ENCODE measurements at regions not wholly inside any gene's neighbourhood (a gene's known extent, or its start where the extent isn't known, plus 50 kb on each side); places are given as distances from the start of the nearest gene placed in this dataset.

DNA sequence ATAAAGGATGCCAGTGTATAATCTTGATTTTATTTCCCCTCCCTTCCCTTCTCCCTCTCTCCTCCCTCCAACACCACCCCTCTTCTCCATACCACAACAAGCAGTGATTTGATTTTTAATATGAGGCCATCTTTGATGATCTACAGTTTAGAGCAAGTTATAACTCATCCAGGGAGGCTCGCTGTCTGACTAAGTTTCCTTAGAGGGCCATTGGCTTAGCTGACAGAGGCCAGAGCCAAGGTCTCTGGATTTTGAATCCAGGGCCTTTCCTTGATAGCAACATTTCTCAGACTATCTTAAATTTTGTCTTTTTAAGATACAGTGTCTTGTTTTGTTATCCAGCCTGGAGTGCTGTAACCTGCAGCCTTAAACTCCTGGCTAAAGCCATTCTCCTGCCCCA lies 431.0 kb upstream of the USP24 start:
- H3K4me1 ChIP-seq (ENCODE audit: control insufficient read depth, insufficient read depth, low read length, poor library complexity, severe bottlenecking), result no peaks in the 10 kb centered on the region
- no peak for DNase-seq
- no peaks in the 10 kb centered on the region for H3K27me3 ChIP-seq (replicated peaks; ENCODE audit: control insufficient read depth, insufficient read depth, low read length, poor library complexity, severe bottlenecking)
- H3K36me3 ChIP-seq (ENCODE audit: control insufficient read depth, insufficient read depth, low read length), result no peaks in the 10 kb centered on the region
- no peaks in the 10 kb centered on the region for H3K9me3 ChIP-seq (ENCODE audit: control insufficient read depth, low read length)
- H3K4me3 ChIP-seq (ENCODE audit: insufficient read depth, low read depth, low read length, poor library complexity, severe bottlenecking), result no peak overlapping the region
- no peak overlapping the region for H3K27ac ChIP-seq (ENCODE audit: insufficient read depth, low read length, poor library complexity, severe bottlenecking)

DNA sequence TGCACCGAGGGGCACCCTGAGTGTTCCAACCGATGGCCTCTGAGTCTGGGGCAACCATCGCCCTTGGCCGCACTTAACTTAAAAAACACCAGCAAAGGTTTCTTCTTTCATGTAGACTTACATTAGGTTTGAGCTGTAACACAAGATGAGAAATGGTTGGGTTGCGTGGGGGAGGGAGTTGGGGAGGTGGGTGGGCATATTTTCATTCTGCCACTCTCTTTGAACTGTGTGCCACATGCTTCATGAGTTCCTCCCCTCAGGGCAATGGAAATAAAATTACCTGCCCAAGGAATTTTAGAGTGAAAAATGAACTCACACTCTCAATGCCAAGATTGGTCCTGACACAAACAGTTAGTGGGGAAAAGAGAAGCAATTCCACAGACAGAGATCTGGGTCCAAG lies 430.1 kb upstream of the USP24 start:
- Histone ChIP-seq H3K9me3 (ENCODE audit: control insufficient read depth, low read length) (no peaks in the 10 kb centered on the region), H3K36me3 (ENCODE audit: control insufficient read depth, insufficient read depth, low read length) (no peaks in the 10 kb centered on the region), H3K4me1 (ENCODE audit: control insufficient read depth, insufficient read depth, low read length, poor library complexity, severe bottlenecking) (no peaks in the 10 kb centered on the region), H3K27me3 (replicated peaks; ENCODE audit: control insufficient read depth, insufficient read depth, low read length, poor library complexity, severe bottlenecking) (no peaks in the 10 kb centered on the region), H3K4me3 (ENCODE audit: insufficient read depth, low read depth, low read length, poor library complexity, severe bottlenecking) (no peak overlapping the region), H3K27ac (ENCODE audit: insufficient read depth, low read length, poor library complexity, severe bottlenecking) (no peak overlapping the region)
- no peak for DNase-seq

DNA sequence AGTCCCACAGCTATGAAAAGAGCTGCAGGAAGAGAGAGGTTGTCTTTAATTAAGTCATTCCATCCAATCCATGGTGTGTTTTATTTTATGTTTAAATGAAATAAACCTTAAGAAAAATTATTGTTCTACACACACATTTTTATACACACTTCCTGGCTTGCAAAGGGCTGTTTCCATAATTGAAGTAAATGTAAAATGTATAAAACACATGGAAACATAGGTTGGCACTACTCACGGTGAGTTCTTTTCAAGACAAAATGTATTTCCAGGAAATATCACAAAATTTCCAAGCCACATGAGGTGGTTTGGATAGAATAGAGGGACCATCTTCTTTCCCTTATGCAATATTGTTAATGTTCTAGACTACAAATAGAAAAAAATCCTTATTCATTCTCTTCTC lies 426.8 kb upstream of the USP24 start:
- Histone ChIP-seq H3K27ac (ENCODE audit: insufficient read depth, low read length, poor library complexity, severe bottlenecking) (no peak overlapping the region), H3K4me1 (ENCODE audit: control insufficient read depth, insufficient read depth, low read length, poor library complexity, severe bottlenecking) (no peaks in the 10 kb centered on the region), H3K36me3 (ENCODE audit: control insufficient read depth, insufficient read depth, low read length) (no peaks in the 10 kb centered on the region), H3K27me3 (replicated peaks; ENCODE audit: control insufficient read depth, insufficient read depth, low read length, poor library complexity, severe bottlenecking) (no peaks in the 10 kb centered on the region), H3K9me3 (ENCODE audit: control insufficient read depth, low read length) (no peaks in the 10 kb centered on the region), H3K4me3 (ENCODE audit: insufficient read depth, low read depth, low read length, poor library complexity, severe bottlenecking) (no peak overlapping the region)
- no peak for DNase-seq

DNA sequence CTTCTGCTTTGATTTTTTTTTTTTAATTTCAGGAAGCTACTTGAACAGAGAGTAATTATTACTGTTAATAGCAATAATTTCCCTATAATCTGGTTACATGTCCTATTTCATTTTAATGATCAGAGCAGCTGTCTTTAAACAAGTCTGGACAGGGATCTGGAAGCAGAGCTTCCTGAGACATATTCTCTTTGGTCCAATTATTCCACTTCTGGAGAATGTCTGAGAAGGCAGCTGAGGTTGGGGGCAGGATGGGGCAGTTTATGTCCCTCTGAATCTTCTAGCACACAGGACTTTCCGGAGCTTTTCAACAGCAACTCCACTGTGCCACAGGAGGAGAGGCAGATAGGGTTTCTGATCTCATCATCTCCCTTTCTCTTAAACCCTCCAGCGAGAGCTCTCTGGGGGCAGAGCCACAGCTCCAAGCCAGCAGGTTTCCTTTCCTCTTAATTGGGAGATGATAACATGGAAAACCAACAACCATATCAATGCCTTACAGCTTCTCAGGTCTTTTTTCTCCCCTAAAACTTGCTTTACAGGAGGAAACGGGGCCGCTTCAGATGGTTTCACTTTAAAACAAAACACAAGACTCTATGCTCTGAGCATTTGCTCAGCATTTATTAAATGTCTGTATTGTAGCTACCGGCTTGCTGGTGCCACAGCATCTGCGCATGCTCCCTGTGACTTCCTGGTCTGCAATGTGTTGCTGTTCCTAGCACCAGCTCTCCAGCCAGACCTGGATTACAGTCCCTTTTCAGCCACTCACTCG lies 425.7 kb upstream of the USP24 start:
- no peak for DNase-seq
- Histone ChIP-seq H3K4me3 (ENCODE audit: insufficient read depth, low read depth, low read length, poor library complexity, severe bottlenecking) (no peak overlapping the region), H3K27ac (ENCODE audit: insufficient read depth, low read length, poor library complexity, severe bottlenecking) (no peak overlapping the region)

DNA sequence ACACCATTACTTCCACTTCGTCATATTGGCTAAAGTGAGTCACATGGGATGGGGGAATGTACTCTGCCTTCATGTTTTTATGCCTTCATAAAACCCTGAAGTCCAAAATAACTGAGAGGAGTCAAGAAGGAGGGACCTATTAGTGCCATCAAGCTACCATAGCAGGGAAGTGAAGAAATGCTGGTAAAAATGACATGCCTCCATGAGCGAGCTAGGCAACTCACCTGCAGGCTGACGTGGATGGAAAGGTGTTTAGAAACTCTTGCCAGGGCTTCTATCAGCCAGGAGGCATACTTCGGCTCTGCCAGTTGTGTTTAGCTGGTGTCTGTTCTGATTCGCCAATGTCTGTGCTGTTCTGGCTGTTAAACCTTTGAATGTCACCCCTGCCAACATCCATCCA lies 424.4 kb upstream of the USP24 start:
- Histone ChIP-seq H3K27me3 (replicated peaks; ENCODE audit: control insufficient read depth, insufficient read depth, low read length, poor library complexity, severe bottlenecking) (no peaks in the 10 kb centered on the region), H3K9me3 (ENCODE audit: control insufficient read depth, low read length) (no peaks in the 10 kb centered on the region), H3K4me3 (ENCODE audit: insufficient read depth, low read depth, low read length, poor library complexity, severe bottlenecking) (no peak overlapping the region), H3K4me1 (ENCODE audit: control insufficient read depth, insufficient read depth, low read length, poor library complexity, severe bottlenecking) (no peaks in the 10 kb centered on the region), H3K27ac (ENCODE audit: insufficient read depth, low read length, poor library complexity, severe bottlenecking) (no peak overlapping the region), H3K36me3 (ENCODE audit: control insufficient read depth, insufficient read depth, low read length) (no peaks in the 10 kb centered on the region)
- DNase-seq, result no peak

More for the DNA sequence above, 425.7 kb upstream of the USP24 start:
- no peaks in the 10 kb centered on the region for H3K27me3 ChIP-seq (replicated peaks; ENCODE audit: control insufficient read depth, insufficient read depth, low read length, poor library complexity, severe bottlenecking)
- H3K36me3 ChIP-seq (ENCODE audit: control insufficient read depth, insufficient read depth, low read length), result no peaks in the 10 kb centered on the region
- H3K9me3 ChIP-seq (ENCODE audit: control insufficient read depth, low read length), result no peaks in the 10 kb centered on the region
- H3K4me1 ChIP-seq (ENCODE audit: control insufficient read depth, insufficient read depth, low read length, poor library complexity, severe bottlenecking), result no peaks in the 10 kb centered on the region

DNA sequence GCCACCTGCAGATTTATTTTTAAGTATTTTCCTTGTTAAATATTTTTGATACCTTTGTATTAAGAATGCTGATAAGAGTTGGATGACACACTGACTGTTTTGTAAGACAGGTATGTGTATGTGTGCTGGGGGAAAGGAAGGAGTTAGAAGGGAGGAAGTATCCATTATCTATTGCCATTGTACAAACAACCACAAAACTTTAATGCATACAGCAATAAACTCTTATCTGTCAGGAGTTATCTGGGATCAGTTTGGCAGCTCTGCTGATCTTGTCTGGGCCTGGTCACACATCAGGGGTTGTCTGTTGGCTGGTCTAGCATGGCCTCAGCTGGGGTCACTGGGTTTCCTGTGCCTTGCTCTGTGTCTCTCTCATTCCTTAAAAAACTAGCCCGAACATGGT lies 423.9 kb upstream of the USP24 start:
- no peaks in the 10 kb centered on the region for H3K36me3 ChIP-seq (ENCODE audit: control insufficient read depth, insufficient read depth, low read length)
- no peaks in the 10 kb centered on the region for H3K27me3 ChIP-seq (replicated peaks; ENCODE audit: control insufficient read depth, insufficient read depth, low read length, poor library complexity, severe bottlenecking)
- H3K4me3 ChIP-seq (ENCODE audit: insufficient read depth, low read depth, low read length, poor library complexity, severe bottlenecking), result no peak overlapping the region
- no peak for DNase-seq
- H3K4me1 ChIP-seq (ENCODE audit: control insufficient read depth, insufficient read depth, low read length, poor library complexity, severe bottlenecking), result no peaks in the 10 kb centered on the region
- H3K27ac ChIP-seq (ENCODE audit: insufficient read depth, low read length, poor library complexity, severe bottlenecking), result no peak overlapping the region
- no peaks in the 10 kb centered on the region for H3K9me3 ChIP-seq (ENCODE audit: control insufficient read depth, low read length)

DNA sequence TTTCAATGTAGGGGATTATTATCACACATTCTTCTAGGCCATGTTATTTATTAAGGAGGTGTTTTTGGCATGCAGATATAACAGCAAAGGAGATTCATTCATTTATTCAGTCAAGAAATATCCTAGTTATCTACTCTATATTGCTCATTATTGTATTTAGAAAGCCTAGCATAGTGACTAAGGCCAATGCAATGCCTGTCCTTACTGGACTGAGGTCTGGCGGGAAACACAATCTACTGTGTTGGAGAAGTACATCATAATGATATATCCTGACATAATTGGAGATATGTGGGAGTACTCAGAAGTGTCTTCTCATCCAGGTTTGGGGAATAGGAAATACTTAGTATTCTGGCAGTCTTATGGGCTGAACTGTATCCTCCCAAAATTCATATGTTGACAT lies 421.5 kb upstream of the USP24 start:
- Histone ChIP-seq H3K4me1 (ENCODE audit: control insufficient read depth, insufficient read depth, low read length, poor library complexity, severe bottlenecking) (no peaks in the 10 kb centered on the region), H3K27me3 (replicated peaks; ENCODE audit: control insufficient read depth, insufficient read depth, low read length, poor library complexity, severe bottlenecking) (no peaks in the 10 kb centered on the region), H3K9me3 (ENCODE audit: control insufficient read depth, low read length) (no peaks in the 10 kb centered on the region), H3K36me3 (ENCODE audit: control insufficient read depth, insufficient read depth, low read length) (no peaks in the 10 kb centered on the region), H3K4me3 (ENCODE audit: insufficient read depth, low read depth, low read length, poor library complexity, severe bottlenecking) (no peak overlapping the region), H3K27ac (ENCODE audit: insufficient read depth, low read length, poor library complexity, severe bottlenecking) (no peak overlapping the region)
- no peak for DNase-seq

DNA sequence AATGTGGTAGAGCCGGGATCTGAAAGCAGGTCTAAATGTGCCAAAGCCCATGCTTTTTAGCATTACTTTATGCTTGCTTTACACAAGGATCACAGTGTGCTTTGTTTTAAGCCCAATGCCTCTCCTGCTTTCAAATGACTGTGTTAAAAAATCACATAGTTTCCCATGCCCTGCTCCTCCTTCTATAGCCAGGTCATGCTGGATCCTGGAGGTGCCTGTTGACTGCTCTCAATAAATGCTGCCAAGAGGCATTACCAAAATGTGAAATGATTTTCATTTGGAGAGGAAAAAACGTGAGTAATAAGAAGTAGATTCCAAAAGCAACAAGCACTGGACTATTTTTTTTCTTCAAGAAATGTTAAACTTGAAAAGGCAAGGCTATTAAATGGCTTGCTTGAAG lies 420.7 kb upstream of the USP24 start:
- Histone ChIP-seq H3K4me1 (ENCODE audit: control insufficient read depth, insufficient read depth, low read length, poor library complexity, severe bottlenecking) (no peaks in the 10 kb centered on the region), H3K9me3 (ENCODE audit: control insufficient read depth, low read length) (no peaks in the 10 kb centered on the region), H3K4me3 (ENCODE audit: insufficient read depth, low read depth, low read length, poor library complexity, severe bottlenecking) (no peak overlapping the region), H3K36me3 (ENCODE audit: control insufficient read depth, insufficient read depth, low read length) (no peaks in the 10 kb centered on the region), H3K27me3 (replicated peaks; ENCODE audit: control insufficient read depth, insufficient read depth, low read length, poor library complexity, severe bottlenecking) (no peaks in the 10 kb centered on the region), H3K27ac (ENCODE audit: insufficient read depth, low read length, poor library complexity, severe bottlenecking) (no peak overlapping the region)
- DNase-seq, result no peak

DNA sequence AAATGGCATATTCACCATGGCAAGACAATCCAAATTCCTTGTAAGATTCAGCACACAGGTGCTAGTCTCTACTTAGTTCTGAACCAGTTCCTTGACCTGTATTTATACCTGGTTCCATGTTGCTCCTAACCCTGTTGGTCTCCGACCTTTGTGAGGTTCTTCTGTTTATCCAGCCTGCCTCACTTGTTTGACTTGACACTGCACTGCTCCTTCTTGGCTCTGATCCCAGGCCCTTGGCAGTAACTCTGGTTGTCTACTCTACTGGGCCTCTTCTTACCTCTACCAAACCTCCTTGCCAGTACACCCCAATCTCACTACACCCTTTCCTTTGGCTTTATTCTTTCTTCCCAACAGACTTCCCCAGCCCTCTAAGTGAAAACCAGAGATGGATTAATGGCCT lies 419.4 kb upstream of the USP24 start:
- no peak for DNase-seq
- Histone ChIP-seq H3K27me3 (replicated peaks; ENCODE audit: control insufficient read depth, insufficient read depth, low read length, poor library complexity, severe bottlenecking) (no peaks in the 10 kb centered on the region), H3K36me3 (ENCODE audit: control insufficient read depth, insufficient read depth, low read length) (no peaks in the 10 kb centered on the region), H3K27ac (ENCODE audit: insufficient read depth, low read length, poor library complexity, severe bottlenecking) (no peak overlapping the region), H3K9me3 (ENCODE audit: control insufficient read depth, low read length) (no peaks in the 10 kb centered on the region), H3K4me1 (ENCODE audit: control insufficient read depth, insufficient read depth, low read length, poor library complexity, severe bottlenecking) (no peaks in the 10 kb centered on the region), H3K4me3 (ENCODE audit: insufficient read depth, low read depth, low read length, poor library complexity, severe bottlenecking) (no peak overlapping the region)

DNA sequence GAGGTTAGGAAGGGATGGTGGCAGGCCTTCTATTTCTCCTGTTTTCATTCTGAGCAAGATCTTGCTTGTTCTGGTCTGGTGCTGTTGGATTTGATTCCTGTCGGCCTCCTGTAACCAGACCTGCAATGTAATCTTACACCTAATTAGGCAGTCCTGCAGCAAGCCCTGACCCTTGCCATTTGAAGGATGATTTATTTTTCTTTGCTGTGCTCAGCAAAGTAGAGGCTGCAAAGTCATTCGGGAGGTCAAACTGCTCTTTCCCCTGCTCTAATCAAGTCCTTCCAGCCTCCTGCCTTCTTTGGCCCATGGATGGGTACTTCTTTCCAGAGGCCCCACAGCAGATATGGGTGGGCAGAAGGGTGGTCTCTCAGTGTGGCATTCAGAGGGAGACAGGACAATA lies 417.7 kb upstream of the USP24 start:
- no peaks in the 10 kb centered on the region for H3K4me1 ChIP-seq (ENCODE audit: control insufficient read depth, insufficient read depth, low read length, poor library complexity, severe bottlenecking)
- H3K36me3 ChIP-seq (ENCODE audit: control insufficient read depth, insufficient read depth, low read length), result no peaks in the 10 kb centered on the region
- no peaks in the 10 kb centered on the region for H3K27me3 ChIP-seq (replicated peaks; ENCODE audit: control insufficient read depth, insufficient read depth, low read length, poor library complexity, severe bottlenecking)
- no peaks in the 10 kb centered on the region for H3K9me3 ChIP-seq (ENCODE audit: control insufficient read depth, low read length)
- H3K27ac ChIP-seq (ENCODE audit: insufficient read depth, low read length, poor library complexity, severe bottlenecking), result no peak overlapping the region
- H3K4me3 ChIP-seq (ENCODE audit: insufficient read depth, low read depth, low read length, poor library complexity, severe bottlenecking), result no peak overlapping the region
- no peak for DNase-seq
